SK-N-SH (cell line): ENCODE measurements at regions not wholly inside any gene's neighbourhood (a gene's known extent, or its start where the extent isn't known, plus 50 kb on each side); places are given as distances from the start of the nearest gene placed in this dataset.

Experiments used
- ELF1 ChIP-seq: IDR thresholded peaks from 2 replicates; pipeline ENCODE4 v1.4.0; 2012
- EP300 ChIP-seq, 2 experiments: IDR thresholded peaks; 2 replicates each; pipeline versions ENCODE4 v1.4.0 to v1.6.1; 2012; ENCODE audit warnings: borderline replicate concordance in 1 of 2, low read depth in 1 of 2, low read length in 1 of 2
- EZH2phosphoT487 ChIP-seq: fragments of 200-600 bp; sonication (generic); IDR thresholded peaks from 2 replicates; pipeline ENCODE4 v1.6.1; 2017; ENCODE audit warnings: low read depth, mixed run types, mild to moderate bottlenecking, antibody characterized with exemption, moderate library complexity, borderline replicate concordance
- FOSL2 ChIP-seq: IDR thresholded peaks from 2 replicates; pipeline ENCODE4 v1.4.0; 2012; ENCODE audit warnings: low read depth, mild to moderate bottlenecking, moderate library complexity, borderline replicate concordance
- GABPA ChIP-seq: IDR thresholded peaks from 2 replicates; pipeline ENCODE4 v1.4.0; 2012; ENCODE audit warnings: low read depth, mild to moderate bottlenecking
- GATA2 ChIP-seq: sonication (generic); formaldehyde crosslinking; IDR thresholded peaks from 2 replicates; pipeline ENCODE4 v1.5.0; 2020; ENCODE audit warnings: mild to moderate bottlenecking, missing genetic modification reagents
- JUND ChIP-seq: IDR thresholded peaks from 2 replicates; pipeline ENCODE4 v1.4.0; 2012
- MEF2A ChIP-seq: IDR thresholded peaks from 2 replicates; pipeline ENCODE4 v1.4.0; 2012; ENCODE audit warnings: low read depth, borderline replicate concordance
- MXI1 ChIP-seq: IDR thresholded peaks from 2 replicates; pipeline ENCODE4 v1.6.1; 2012; ENCODE audit warnings: mild to moderate bottlenecking, low read depth, low read length, improper control_type of control experiment
- NRF1 ChIP-seq: IDR thresholded peaks from 2 replicates; pipeline ENCODE4 v1.6.1; 2012; ENCODE audit warnings: low read depth, mild to moderate bottlenecking, low read length
- POLR2AphosphoS5 ChIP-seq: IDR thresholded peaks from 2 replicates; pipeline ENCODE4 v1.6.1; 2012; ENCODE audit warnings: low read depth, low read length
- RCOR1 ChIP-seq: fragments of 150-350 bp; IDR thresholded peaks from 2 replicates; pipeline ENCODE4 v1.6.1; 2017; ENCODE audit warnings: antibody characterized with exemption, low read length
- RFX5 ChIP-seq: IDR thresholded peaks from 2 replicates; pipeline ENCODE4 v1.6.1; 2012; ENCODE audit warnings: mild to moderate bottlenecking, improper control_type of control experiment, low read length
- RXRA ChIP-seq: IDR thresholded peaks from 2 replicates; pipeline ENCODE4 v1.4.0; 2012; ENCODE audit warnings: low read depth, mild to moderate bottlenecking, borderline replicate concordance
- SMC3 ChIP-seq: IDR thresholded peaks from 2 replicates; pipeline ENCODE4 v1.6.1; 2012; ENCODE audit warnings: low read depth, low read length, improper control_type of control experiment
- TCF12 ChIP-seq: IDR thresholded peaks from 2 replicates; pipeline ENCODE4 v1.4.0; 2012
- TEAD4 ChIP-seq: IDR thresholded peaks from 2 replicates; pipeline ENCODE4 v1.4.0; 2012; ENCODE audit warnings: mild to moderate bottlenecking, borderline replicate concordance; ENCODE audit not compliant: insufficient read depth
- YY1 ChIP-seq: IDR thresholded peaks from 2 replicates; pipeline ENCODE4 v1.4.0; 2012; ENCODE audit warnings: low read depth, mild to moderate bottlenecking
- TF ChIP-seq, protein P1 (sequence below): fragments of 200-600 bp; sonication (generic); IDR thresholded peaks from 2 replicates; pipeline ENCODE4 v1.6.1; 2017; ENCODE audit warnings: antibody characterized with exemption, mild to moderate bottlenecking, moderate library complexity
- TF ChIP-seq, protein P2 (sequence below): IDR thresholded peaks from 2 replicates; pipeline ENCODE4; 2012
- TF ChIP-seq, protein P3 (sequence below): fragments of 150-350 bp; IDR thresholded peaks from 2 replicates; pipeline ENCODE4 v1.6.1; 2016; ENCODE audit warnings: mild to moderate bottlenecking, low read depth, low read length
- TF ChIP-seq, protein P4 (sequence below): IDR thresholded peaks from 2 replicates; pipeline ENCODE4 v1.4.0; 2012; ENCODE audit warnings: low read depth
- TF ChIP-seq, protein P5 (sequence below): IDR thresholded peaks from 2 replicates; pipeline ENCODE4 v1.4.0; 2012; ENCODE audit warnings: low read depth, borderline replicate concordance

DNA sequence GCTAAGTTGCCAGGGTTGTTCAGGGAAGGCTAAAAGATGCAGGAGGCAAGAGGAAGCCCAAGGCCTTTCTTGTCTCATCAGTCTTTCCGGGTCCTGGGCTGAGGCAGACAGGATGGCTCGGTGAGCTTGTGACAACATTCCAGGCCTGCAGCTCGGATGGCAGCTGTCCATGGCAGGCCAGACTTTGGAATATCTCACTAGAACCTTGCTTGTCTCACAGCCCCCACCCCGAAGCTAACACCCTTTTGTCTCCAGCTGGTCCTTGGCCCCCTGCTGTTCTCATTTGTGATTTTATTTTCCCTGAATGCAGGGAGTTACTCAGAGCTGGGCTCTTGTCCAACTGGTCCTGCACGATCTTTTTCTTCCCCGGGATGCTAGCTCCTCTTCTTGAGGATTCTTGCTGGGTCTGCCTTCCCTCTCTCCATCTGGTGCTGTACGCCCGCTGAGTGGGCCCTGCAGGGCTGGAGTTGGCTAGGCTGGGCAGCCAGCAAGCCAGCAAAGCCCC, 477.2 kb upstream of the CAMK1G start (continued):
- no peak for TF ChIP-seq EZH2phosphoT487
- TF ChIP-seq SMC3: no peak
- peak; percentile 34; the same call in 1 of the 2 replicates for TF ChIP-seq MEF2A
- TF ChIP-seq, protein P1, sequence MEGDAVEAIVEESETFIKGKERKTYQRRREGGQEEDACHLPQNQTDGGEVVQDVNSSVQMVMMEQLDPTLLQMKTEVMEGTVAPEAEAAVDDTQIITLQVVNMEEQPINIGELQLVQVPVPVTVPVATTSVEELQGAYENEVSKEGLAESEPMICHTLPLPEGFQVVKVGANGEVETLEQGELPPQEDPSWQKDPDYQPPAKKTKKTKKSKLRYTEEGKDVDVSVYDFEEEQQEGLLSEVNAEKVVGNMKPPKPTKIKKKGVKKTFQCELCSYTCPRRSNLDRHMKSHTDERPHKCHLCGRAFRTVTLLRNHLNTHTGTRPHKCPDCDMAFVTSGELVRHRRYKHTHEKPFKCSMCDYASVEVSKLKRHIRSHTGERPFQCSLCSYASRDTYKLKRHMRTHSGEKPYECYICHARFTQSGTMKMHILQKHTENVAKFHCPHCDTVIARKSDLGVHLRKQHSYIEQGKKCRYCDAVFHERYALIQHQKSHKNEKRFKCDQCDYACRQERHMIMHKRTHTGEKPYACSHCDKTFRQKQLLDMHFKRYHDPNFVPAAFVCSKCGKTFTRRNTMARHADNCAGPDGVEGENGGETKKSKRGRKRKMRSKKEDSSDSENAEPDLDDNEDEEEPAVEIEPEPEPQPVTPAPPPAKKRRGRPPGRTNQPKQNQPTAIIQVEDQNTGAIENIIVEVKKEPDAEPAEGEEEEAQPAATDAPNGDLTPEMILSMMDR: peak; percentile 55
- peak; percentile 87 for TF ChIP-seq TCF12
- TF ChIP-seq JUND: peak; percentile 46
- TF ChIP-seq, protein P2, sequence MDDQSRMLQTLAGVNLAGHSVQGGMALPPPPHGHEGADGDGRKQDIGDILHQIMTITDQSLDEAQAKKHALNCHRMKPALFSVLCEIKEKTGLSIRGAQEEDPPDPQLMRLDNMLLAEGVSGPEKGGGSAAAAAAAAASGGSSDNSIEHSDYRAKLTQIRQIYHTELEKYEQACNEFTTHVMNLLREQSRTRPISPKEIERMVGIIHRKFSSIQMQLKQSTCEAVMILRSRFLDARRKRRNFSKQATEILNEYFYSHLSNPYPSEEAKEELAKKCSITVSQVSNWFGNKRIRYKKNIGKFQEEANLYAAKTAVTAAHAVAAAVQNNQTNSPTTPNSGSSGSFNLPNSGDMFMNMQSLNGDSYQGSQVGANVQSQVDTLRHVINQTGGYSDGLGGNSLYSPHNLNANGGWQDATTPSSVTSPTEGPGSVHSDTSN: peak; percentile 60
- TF ChIP-seq, protein P3, sequence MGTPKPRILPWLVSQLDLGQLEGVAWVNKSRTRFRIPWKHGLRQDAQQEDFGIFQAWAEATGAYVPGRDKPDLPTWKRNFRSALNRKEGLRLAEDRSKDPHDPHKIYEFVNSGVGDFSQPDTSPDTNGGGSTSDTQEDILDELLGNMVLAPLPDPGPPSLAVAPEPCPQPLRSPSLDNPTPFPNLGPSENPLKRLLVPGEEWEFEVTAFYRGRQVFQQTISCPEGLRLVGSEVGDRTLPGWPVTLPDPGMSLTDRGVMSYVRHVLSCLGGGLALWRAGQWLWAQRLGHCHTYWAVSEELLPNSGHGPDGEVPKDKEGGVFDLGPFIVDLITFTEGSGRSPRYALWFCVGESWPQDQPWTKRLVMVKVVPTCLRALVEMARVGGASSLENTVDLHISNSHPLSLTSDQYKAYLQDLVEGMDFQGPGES: no peak
- TF ChIP-seq POLR2AphosphoS5: no peak; the same call in 1 of the 2 replicates
- no peak for TF ChIP-seq MXI1
- peak; percentile 45; the same call in 1 of the 2 replicates for TF ChIP-seq FOSL2
- 0 out of 2 replicates have a peak, but pooled peaks have one; percentile 10 for TF ChIP-seq ELF1
- TF ChIP-seq GABPA: no peak
- no peak for TF ChIP-seq GATA2 (CRISPR knock-in tag)
- TF ChIP-seq, protein P4, sequence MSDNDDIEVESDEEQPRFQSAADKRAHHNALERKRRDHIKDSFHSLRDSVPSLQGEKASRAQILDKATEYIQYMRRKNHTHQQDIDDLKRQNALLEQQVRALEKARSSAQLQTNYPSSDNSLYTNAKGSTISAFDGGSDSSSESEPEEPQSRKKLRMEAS: peak; percentile 42; the same call in 1 of the 2 replicates
- TF ChIP-seq, protein P5, sequence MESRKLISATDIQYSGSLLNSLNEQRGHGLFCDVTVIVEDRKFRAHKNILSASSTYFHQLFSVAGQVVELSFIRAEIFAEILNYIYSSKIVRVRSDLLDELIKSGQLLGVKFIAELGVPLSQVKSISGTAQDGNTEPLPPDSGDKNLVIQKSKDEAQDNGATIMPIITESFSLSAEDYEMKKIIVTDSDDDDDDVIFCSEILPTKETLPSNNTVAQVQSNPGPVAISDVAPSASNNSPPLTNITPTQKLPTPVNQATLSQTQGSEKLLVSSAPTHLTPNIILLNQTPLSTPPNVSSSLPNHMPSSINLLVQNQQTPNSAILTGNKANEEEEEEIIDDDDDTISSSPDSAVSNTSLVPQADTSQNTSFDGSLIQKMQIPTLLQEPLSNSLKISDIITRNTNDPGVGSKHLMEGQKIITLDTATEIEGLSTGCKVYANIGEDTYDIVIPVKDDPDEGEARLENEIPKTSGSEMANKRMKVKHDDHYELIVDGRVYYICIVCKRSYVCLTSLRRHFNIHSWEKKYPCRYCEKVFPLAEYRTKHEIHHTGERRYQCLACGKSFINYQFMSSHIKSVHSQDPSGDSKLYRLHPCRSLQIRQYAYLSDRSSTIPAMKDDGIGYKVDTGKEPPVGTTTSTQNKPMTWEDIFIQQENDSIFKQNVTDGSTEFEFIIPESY: no peak
- no peak for TF ChIP-seq RXRA
- no peak for TF ChIP-seq NRF1
- TF ChIP-seq EP300 (IDR thresholded peaks at IDR 0.05; ENCODE audit: borderline replicate concordance in 1 of 2, low read depth in 1 of 2, low read length in 1 of 2): peak in 1 of 2 experiments; percentile 84; a peak in 2 of 4 replicates
- TF ChIP-seq RFX5: no peak
- TF ChIP-seq RCOR1: no peak
- TF ChIP-seq YY1: no peak
- TF ChIP-seq TEAD4: 0 out of 2 replicates have a peak, but pooled peaks have one; percentile 46
